ENCODE measurements at regions not wholly inside any gene's neighbourhood (a gene's known extent, or its start where the extent isn't known, plus 50 kb on each side); places are given as distances from the start of the nearest gene placed in this dataset.
A peak's percentile ranks its signal among the peaks of the same experiment; 100 is the strongest.

DNA sequence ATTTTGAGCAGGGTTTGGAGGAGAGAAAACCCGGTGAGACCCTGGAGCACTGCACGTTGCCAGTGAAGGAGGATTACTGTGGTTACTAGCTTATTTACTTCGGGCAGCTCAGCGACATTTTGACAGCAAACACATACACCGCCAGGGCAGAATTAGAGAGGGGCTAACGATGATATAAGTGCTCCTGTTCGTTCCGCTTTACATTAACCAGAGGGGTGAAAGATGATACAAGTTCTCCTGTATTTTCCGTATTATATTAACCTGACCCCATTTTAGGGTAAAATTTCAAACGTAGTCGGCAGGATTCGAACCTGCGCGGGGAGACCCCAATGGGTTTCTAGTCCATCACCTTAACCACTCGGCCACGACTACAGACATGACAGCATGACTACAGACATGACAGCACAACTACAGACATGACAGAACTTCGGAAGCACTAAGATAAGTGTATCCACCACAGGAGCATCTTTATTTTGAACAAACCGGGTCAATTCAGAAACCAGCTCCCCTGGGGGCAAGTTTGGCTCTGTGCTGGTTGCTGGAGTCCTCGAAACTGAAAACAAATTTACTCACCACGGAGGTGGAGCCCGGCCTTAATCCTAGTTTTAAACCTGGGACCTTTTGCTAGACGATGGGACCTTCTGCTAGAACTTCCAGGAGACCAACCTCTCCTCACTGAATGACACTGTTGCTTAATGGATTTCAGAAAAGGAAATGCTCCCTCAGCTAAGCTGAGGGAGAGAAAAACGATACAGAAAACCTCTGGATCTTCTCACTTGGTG lies 80.4 kb upstream of the ZNF184 start (continued):
- TF ChIP-seq, protein P1, sequence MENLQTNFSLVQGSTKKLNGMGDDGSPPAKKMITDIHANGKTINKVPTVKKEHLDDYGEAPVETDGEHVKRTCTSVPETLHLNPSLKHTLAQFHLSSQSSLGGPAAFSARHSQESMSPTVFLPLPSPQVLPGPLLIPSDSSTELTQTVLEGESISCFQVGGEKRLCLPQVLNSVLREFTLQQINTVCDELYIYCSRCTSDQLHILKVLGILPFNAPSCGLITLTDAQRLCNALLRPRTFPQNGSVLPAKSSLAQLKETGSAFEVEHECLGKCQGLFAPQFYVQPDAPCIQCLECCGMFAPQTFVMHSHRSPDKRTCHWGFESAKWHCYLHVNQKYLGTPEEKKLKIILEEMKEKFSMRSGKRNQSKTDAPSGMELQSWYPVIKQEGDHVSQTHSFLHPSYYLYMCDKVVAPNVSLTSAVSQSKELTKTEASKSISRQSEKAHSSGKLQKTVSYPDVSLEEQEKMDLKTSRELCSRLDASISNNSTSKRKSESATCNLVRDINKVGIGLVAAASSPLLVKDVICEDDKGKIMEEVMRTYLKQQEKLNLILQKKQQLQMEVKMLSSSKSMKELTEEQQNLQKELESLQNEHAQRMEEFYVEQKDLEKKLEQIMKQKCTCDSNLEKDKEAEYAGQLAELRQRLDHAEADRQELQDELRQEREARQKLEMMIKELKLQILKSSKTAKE (CRISPR knock-in tag; IDR thresholded peaks at IDR 0.05; ENCODE audit: borderline replicate concordance) = 0 out of 2 replicates have a peak, but pooled peaks have one; percentile 37
- TF ChIP-seq RCOR2 (CRISPR knock-in tag; IDR thresholded peaks at IDR 0.05) (0 out of 2 replicates have a peak, but pooled peaks have one; percentile 28), ASH2L (IDR thresholded peaks at IDR 0.05; ENCODE audit: insufficient read length, low read depth, low read length) (peak; percentile 49), ZNF598 (CRISPR knock-in tag; IDR thresholded peaks at IDR 0.05; ENCODE audit: borderline replicate concordance) (no peak), STAG1 (CRISPR knock-in tag; IDR thresholded peaks at IDR 0.05) (no peak), KDM5A (IDR thresholded peaks at IDR 0.05; ENCODE audit: borderline replicate concordance, low read length) (no peak), KLF13 (CRISPR knock-in tag; IDR thresholded peaks at IDR 0.05) (no peak), HNRNPK (IDR thresholded peaks at IDR 0.05; ENCODE audit: low read depth, low read length, poor library complexity, severe bottlenecking) (no peak), ZNF552 (CRISPR knock-in tag; IDR thresholded peaks at IDR 0.05; ENCODE audit: borderline replicate concordance) (no peak), THYN1 (CRISPR knock-in tag; IDR thresholded peaks at IDR 0.05; ENCODE audit: borderline replicate concordance, low read depth) (no peak), ETV6 (CRISPR knock-in tag; conservative IDR thresholded peaks at IDR 0.05) (no peak), NFKB2 (CRISPR knock-in tag; IDR thresholded peaks at IDR 0.05; ENCODE audit: borderline replicate concordance) (no peak), PHF8 (CRISPR knock-in tag; IDR thresholded peaks at IDR 0.05) (no peak)
- TF ChIP-seq, protein P2, sequence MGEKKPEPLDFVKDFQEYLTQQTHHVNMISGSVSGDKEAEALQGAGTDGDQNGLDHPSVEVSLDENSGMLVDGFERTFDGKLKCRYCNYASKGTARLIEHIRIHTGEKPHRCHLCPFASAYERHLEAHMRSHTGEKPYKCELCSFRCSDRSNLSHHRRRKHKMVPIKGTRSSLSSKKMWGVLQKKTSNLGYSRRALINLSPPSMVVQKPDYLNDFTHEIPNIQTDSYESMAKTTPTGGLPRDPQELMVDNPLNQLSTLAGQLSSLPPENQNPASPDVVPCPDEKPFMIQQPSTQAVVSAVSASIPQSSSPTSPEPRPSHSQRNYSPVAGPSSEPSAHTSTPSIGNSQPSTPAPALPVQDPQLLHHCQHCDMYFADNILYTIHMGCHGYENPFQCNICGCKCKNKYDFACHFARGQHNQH (CRISPR knock-in tag; IDR thresholded peaks at IDR 0.05) = peak; percentile 69; the same call in 1 of the 2 replicates
- TF ChIP-seq, protein P3, sequence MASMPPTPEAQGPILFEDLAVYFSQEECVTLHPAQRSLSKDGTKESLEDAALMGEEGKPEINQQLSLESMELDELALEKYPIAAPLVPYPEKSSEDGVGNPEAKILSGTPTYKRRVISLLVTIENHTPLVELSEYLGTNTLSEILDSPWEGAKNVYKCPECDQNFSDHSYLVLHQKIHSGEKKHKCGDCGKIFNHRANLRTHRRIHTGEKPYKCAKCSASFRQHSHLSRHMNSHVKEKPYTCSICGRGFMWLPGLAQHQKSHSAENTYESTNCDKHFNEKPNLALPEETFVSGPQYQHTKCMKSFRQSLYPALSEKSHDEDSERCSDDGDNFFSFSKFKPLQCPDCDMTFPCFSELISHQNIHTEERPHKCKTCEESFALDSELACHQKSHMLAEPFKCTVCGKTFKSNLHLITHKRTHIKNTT (CRISPR knock-in tag; IDR thresholded peaks at IDR 0.05) = no peak
- TF ChIP-seq, protein P4, sequence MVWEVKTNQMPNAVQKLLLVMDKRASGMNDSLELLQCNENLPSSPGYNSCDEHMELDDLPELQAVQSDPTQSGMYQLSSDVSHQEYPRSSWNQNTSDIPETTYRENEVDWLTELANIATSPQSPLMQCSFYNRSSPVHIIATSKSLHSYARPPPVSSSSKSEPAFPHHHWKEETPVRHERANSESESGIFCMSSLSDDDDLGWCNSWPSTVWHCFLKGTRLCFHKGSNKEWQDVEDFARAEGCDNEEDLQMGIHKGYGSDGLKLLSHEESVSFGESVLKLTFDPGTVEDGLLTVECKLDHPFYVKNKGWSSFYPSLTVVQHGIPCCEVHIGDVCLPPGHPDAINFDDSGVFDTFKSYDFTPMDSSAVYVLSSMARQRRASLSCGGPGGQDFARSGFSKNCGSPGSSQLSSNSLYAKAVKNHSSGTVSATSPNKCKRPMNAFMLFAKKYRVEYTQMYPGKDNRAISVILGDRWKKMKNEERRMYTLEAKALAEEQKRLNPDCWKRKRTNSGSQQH (CRISPR knock-in tag; IDR thresholded peaks at IDR 0.05; ENCODE audit: low read depth) = 0 out of 2 replicates have a peak, but pooled peaks have one; percentile 77
- TF ChIP-seq, protein P5, sequence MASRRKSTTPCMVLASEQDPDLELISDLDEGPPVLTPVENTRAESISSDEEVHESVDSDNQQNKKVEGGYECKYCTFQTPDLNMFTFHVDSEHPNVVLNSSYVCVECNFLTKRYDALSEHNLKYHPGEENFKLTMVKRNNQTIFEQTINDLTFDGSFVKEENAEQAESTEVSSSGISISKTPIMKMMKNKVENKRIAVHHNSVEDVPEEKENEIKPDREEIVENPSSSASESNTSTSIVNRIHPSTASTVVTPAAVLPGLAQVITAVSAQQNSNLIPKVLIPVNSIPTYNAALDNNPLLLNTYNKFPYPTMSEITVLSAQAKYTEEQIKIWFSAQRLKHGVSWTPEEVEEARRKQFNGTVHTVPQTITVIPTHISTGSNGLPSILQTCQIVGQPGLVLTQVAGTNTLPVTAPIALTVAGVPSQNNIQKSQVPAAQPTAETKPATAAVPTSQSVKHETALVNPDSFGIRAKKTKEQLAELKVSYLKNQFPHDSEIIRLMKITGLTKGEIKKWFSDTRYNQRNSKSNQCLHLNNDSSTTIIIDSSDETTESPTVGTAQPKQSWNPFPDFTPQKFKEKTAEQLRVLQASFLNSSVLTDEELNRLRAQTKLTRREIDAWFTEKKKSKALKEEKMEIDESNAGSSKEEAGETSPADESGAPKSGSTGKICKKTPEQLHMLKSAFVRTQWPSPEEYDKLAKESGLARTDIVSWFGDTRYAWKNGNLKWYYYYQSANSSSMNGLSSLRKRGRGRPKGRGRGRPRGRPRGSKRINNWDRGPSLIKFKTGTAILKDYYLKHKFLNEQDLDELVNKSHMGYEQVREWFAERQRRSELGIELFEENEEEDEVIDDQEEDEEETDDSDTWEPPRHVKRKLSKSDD (CRISPR knock-in tag; IDR thresholded peaks at IDR 0.05; ENCODE audit: low read depth) = 0 out of 2 replicates have a peak, but pooled peaks have one; percentile 18
- TF ChIP-seq, protein P6, sequence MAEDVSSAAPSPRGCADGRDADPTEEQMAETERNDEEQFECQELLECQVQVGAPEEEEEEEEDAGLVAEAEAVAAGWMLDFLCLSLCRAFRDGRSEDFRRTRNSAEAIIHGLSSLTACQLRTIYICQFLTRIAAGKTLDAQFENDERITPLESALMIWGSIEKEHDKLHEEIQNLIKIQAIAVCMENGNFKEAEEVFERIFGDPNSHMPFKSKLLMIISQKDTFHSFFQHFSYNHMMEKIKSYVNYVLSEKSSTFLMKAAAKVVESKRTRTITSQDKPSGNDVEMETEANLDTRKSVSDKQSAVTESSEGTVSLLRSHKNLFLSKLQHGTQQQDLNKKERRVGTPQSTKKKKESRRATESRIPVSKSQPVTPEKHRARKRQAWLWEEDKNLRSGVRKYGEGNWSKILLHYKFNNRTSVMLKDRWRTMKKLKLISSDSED (CRISPR knock-in tag; IDR thresholded peaks at IDR 0.05) = no peak

Measured in HepG2 (cell line).